HCT116 (cell line): ENCODE measurements at regions not wholly inside any gene's neighbourhood (a gene's known extent, or its start where the extent isn't known, plus 50 kb on each side); places are given as distances from the start of the nearest gene placed in this dataset.

Experiments
- ATAC-seq: fragments of 200-7000 bp; cut with Tn5 transposase; 2 replicates; pipeline ENCODE4 v1.9.1; 2020; ENCODE audit warnings: mild to moderate bottlenecking, moderate library complexity
- BruUV-seq: library from RNA; stranded (reverse); fragments of 400-500 nt; replicated peaks from 2 replicates; lab custom pipeline; 2021; lab: Mats Ljungman, UMichigan
- CTCF ChIA-PET: fragments of 300-600 bp; sonication (Branson Sonifier 250); formaldehyde crosslinking; loops from one replicate; lab custom pipeline; 2021; ENCODE audit warnings: antibody characterized with exemption; lab: Charles Lee
- POLR2A ChIA-PET: fragments of 300-600, 350-600 bp; sonication (Branson Sonifier 250); formaldehyde crosslinking; loops from one replicate; lab custom pipeline; 2021; ENCODE audit warnings: antibody characterized with exemption; lab: Charles Lee
- RAD21 ChIA-PET, 2 experiments: fragments of 300-600 bp; sonication (Branson Sonifier 250); formaldehyde crosslinking; loops; one replicate each; lab custom pipeline; 2023; ENCODE audit warnings: low total read pairs in 2 of 2; ENCODE audit not compliant: uncharacterized antibody in 2 of 2, unreplicated experiment in 2 of 2, low non-redundant PET in 1 of 2; lab: Charles Lee
- DNase-seq: peaks from one replicate; pipeline ENCODE4 v3.0.0-alpha.2; 2010; ENCODE audit warnings: low read depth, low spot score
- H2AFZ ChIP-seq: fragments of 200-600 bp; shearing (Covaris generic), sonication (generic); 2 replicates; pipeline ENCODE4 v1.6.1; 2017; ENCODE audit warnings: low read depth, mixed run types, mixed read lengths, antibody characterized with exemption, low read length; ENCODE audit not compliant: poor library complexity, severe bottlenecking
- H3K27ac ChIP-seq: 2 replicates; pipeline ENCODE4 v1.5.1; 2012; ENCODE audit warnings: low read depth, low read length
- H3K27me3 ChIP-seq: fragments of 200-600 bp; sonication (generic); 2 replicates; pipeline ENCODE4 v1.6.1; 2016; ENCODE audit warnings: mixed run types, low read length, mixed read lengths; ENCODE audit not compliant: insufficient read depth
- H3K36me3 ChIP-seq, 2 experiments: fragments of 200-500 bp in 1 of 2; fragments of 200-600 bp in 1 of 2; sonication (Bioruptor generic) in 1 of 2; sonication (generic) in 1 of 2; 2 replicates each; pipeline versions ENCODE4 v1.5.1 to v1.6.1; 2014 to 2016; ENCODE audit warnings: low read length in 2 of 2, inconsistent platforms in 1 of 2, mixed read lengths in 1 of 2, mixed run types in 1 of 2; ENCODE audit not compliant: insufficient read depth in 2 of 2, control insufficient read depth in 1 of 2
- H3K4me1 ChIP-seq, 2 experiments: fragments of 200-600 bp in 1 of 2; sonication (generic) in 1 of 2; 2 replicates each; pipeline versions ENCODE4 v1.5.1 to v1.6.1; 2012 to 2017; ENCODE audit warnings: low read length in 2 of 2, inconsistent platforms in 1 of 2, mild to moderate bottlenecking in 1 of 2, mixed read lengths in 1 of 2, mixed run types in 1 of 2, moderate library complexity in 1 of 2; ENCODE audit not compliant: insufficient read depth in 2 of 2, control insufficient read depth in 1 of 2
- H3K4me2 ChIP-seq: fragments of 200-600 bp; sonication (generic); 2 replicates; pipeline ENCODE4 v1.6.1; 2017; ENCODE audit warnings: mixed run types, low read length, mixed read lengths
- H3K4me3 ChIP-seq, 2 experiments: fragments of 200-600 bp in 1 of 2; sonication (generic) in 1 of 2; replicated peaks in 1 of 2; 2 replicates each; pipeline ENCODE4 v1.5.1; 2011 to 2016; ENCODE audit warnings: low read length in 2 of 2, control low read depth in 1 of 2, low read depth in 1 of 2, mild to moderate bottlenecking in 1 of 2, mixed read lengths in 1 of 2, mixed run types in 1 of 2
- H3K79me2 ChIP-seq: fragments of 200-600 bp; sonication (generic); 2 replicates; pipeline ENCODE4 v1.6.1; 2017; ENCODE audit warnings: mild to moderate bottlenecking, mixed run types, low read length, moderate library complexity, mixed read lengths; ENCODE audit not compliant: insufficient read depth
- H3K9ac ChIP-seq: fragments of 200-600 bp; sonication (generic); 2 replicates; pipeline ENCODE4 v1.6.1; 2016; ENCODE audit warnings: low read length, mixed read lengths
- H3K9me2 ChIP-seq: fragments of 200-600 bp; sonication (generic), shearing (Covaris generic); 2 replicates; pipeline ENCODE4 v1.6.1; 2017; ENCODE audit warnings: mixed run types, mild to moderate bottlenecking, moderate library complexity; ENCODE audit not compliant: insufficient read depth
- H3K9me3 ChIP-seq, 2 experiments: fragments of 200-500 bp in 1 of 2; fragments of 200-600 bp in 1 of 2; sonication (Bioruptor generic) in 1 of 2; sonication (generic) in 1 of 2; 2 replicates each; pipeline ENCODE4 v1.6.1; 2014 to 2017; ENCODE audit warnings: low read length in 2 of 2, mixed read lengths in 2 of 2, inconsistent platforms in 1 of 2, low read depth in 1 of 2, mild to moderate bottlenecking in 1 of 2, mixed run types in 1 of 2, moderate library complexity in 1 of 2; ENCODE audit not compliant: control insufficient read depth in 1 of 2, insufficient read depth in 1 of 2
- H4K20me1 ChIP-seq: fragments of 200-600 bp; sonication (generic), shearing (Covaris generic); 2 replicates; pipeline ENCODE4 v1.6.1; 2017; ENCODE audit warnings: mixed run types, mild to moderate bottlenecking, moderate library complexity; ENCODE audit not compliant: insufficient read depth
- CBX3 ChIP-seq: IDR thresholded peaks from 2 replicates; pipeline ENCODE4 v1.6.1; 2012; ENCODE audit warnings: low read depth
- CEBPB ChIP-seq: IDR thresholded peaks from 2 replicates; pipeline ENCODE4 v1.6.1; 2012; ENCODE audit warnings: low read depth
- CTCF ChIP-seq, 3 experiments: fragments of 200-600 bp in 1 of 3; sonication (generic) in 1 of 3; IDR thresholded peaks in 2 of 3; conservative IDR thresholded peaks in 1 of 3; 2 replicates each; pipeline ENCODE4 v1.5.1; 2012 to 2017; ENCODE audit warnings: low read depth in 2 of 3, low read length in 2 of 3, antibody characterized with exemption in 1 of 3, borderline replicate concordance in 1 of 3, control low read depth in 1 of 3, mild to moderate bottlenecking in 1 of 3, mixed read lengths in 1 of 3, mixed run types in 1 of 3, moderate library complexity in 1 of 3; ENCODE audit not compliant: insufficient read depth in 1 of 3
- EZH2phosphoT487 ChIP-seq: fragments of 200-600 bp; IDR thresholded peaks from 2 replicates; pipeline ENCODE4 v1.6.1; 2018; ENCODE audit warnings: antibody characterized with exemption, borderline replicate concordance
- JUND ChIP-seq: IDR thresholded peaks from 2 replicates; pipeline ENCODE4 v1.6.1; 2012
- MAX ChIP-seq: IDR thresholded peaks from 2 replicates; pipeline ENCODE4 v1.6.1; 2012
- POLR2A ChIP-seq: IDR thresholded peaks from 2 replicates; pipeline ENCODE4 v1.7.0; 2011; ENCODE audit warnings: borderline replicate concordance; ENCODE audit not compliant: insufficient read depth, insufficient read length; ENCODE audit errors: extremely low read depth
- POLR2AphosphoS5 ChIP-seq: IDR thresholded peaks from 2 replicates; pipeline ENCODE4 v1.6.1; 2011; ENCODE audit warnings: mild to moderate bottlenecking, low read depth, low read length, moderate library complexity
- REST ChIP-seq: IDR thresholded peaks from 2 replicates; pipeline ENCODE4 v1.6.1; 2012; ENCODE audit warnings: low read depth
- SP1 ChIP-seq: IDR thresholded peaks from 2 replicates; pipeline ENCODE4 v1.6.1; 2012; ENCODE audit warnings: low read depth
- SRF ChIP-seq: IDR thresholded peaks from 2 replicates; pipeline ENCODE4 v1.6.1; 2012; ENCODE audit warnings: low read depth
- TCF7L2 ChIP-seq: IDR thresholded peaks from 2 replicates; pipeline ENCODE4 v1.7.0; 2011; ENCODE audit warnings: borderline replicate concordance, inconsistent platforms; ENCODE audit not compliant: insufficient read depth, insufficient read length; ENCODE audit errors: extremely low read depth
- YY1 ChIP-seq: IDR thresholded peaks from 2 replicates; pipeline ENCODE4 v1.6.1; 2011; ENCODE audit warnings: low read length, low read depth, moderate library complexity, mild to moderate bottlenecking; ENCODE audit not compliant: insufficient replicate concordance; ENCODE audit errors: extremely low read depth
- ZFX ChIP-seq: fragments of 450-650 bp; IDR thresholded peaks from 2 replicates; pipeline ENCODE4 v1.6.1; 2017
- ZNF274 ChIP-seq: fragments of 200-500 bp; sonication (Bioruptor generic); IDR thresholded peaks from 2 replicates; pipeline ENCODE4 v1.6.1; 2014; ENCODE audit warnings: mild to moderate bottlenecking, low read depth, low read length, inconsistent platforms
- intact Hi-C: fragments of 100-400 bp; cut with micrococcal nuclease; formaldehyde crosslinking; loops from 2 replicates; pipeline ENCODE4 v1.10.0; 2022
- TF ChIP-seq, protein P1 (sequence below): IDR thresholded peaks from 2 replicates; pipeline ENCODE4 v1.6.1; 2011; ENCODE audit warnings: mild to moderate bottlenecking, low read length, moderate library complexity; ENCODE audit not compliant: insufficient replicate concordance; ENCODE audit errors: extremely low read depth

DNA sequence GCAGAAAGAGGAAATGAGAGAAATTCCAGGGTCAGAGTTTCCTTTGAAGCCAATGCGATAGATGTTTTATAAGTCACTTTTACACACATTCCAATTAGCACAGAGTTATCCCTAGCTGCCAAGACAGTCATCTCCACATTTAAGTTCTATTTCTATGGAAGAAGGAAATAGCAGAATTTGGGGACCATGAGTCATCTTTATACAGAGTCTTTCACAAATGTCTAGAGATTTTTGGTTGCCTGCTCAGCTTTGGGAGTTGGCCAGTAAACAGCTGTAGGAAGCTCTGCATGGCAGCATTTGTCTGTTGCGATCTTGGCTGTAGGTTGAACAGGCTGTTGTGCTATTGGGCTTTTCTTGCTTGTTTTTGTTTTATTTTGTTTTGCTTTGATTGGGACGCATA is 884.3 kb downstream of the GALC start:
- Histone ChIP-seq H3K4me2 (no peak overlapping the region), H4K20me1 (no peaks in the 10 kb centered on the region), H3K79me2 (no peaks in the 10 kb centered on the region), H3K4me3 (no peak overlapping the region), H3K27me3 (no peaks in the 10 kb centered on the region), H3K36me3 (no peaks in the 10 kb centered on the region), H2AFZ (no peak overlapping the region), H3K9me3 (peaks cover 10 to 19% of the 10 kb centered on the region in 2 experiments; a peak in 2 of 4 replicates), H3K27ac (no peak overlapping the region), H3K9me2 (no peaks in the 10 kb centered on the region), H3K9ac (no peak overlapping the region), H3K4me1 (no peaks in the 10 kb centered on the region)
- ChIA-PET RAD21 (no interaction called here), POLR2A (no interaction called here), CTCF (no interaction called here)
- ATAC-seq (no peak), DNase-seq (no peak)
- TF ChIP-seq, protein P1, sequence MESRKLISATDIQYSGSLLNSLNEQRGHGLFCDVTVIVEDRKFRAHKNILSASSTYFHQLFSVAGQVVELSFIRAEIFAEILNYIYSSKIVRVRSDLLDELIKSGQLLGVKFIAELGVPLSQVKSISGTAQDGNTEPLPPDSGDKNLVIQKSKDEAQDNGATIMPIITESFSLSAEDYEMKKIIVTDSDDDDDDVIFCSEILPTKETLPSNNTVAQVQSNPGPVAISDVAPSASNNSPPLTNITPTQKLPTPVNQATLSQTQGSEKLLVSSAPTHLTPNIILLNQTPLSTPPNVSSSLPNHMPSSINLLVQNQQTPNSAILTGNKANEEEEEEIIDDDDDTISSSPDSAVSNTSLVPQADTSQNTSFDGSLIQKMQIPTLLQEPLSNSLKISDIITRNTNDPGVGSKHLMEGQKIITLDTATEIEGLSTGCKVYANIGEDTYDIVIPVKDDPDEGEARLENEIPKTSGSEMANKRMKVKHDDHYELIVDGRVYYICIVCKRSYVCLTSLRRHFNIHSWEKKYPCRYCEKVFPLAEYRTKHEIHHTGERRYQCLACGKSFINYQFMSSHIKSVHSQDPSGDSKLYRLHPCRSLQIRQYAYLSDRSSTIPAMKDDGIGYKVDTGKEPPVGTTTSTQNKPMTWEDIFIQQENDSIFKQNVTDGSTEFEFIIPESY = no peak
- no peak for TF ChIP-seq POLR2A
- TF ChIP-seq REST = no peak
- no peak for TF ChIP-seq ZNF274
- TF ChIP-seq YY1 = no peak
- TF ChIP-seq JUND = no peak
- no peak for TF ChIP-seq SP1
- TF ChIP-seq CTCF (IDR thresholded peaks at IDR 0.05 in 2 of 3, conservative IDR thresholded peaks at IDR 0.05 in 1 of 3; ENCODE audit: borderline replicate concordance in 1 of 3, insufficient read depth in 1 of 3, low read depth in 2 of 3, low read length in 2 of 3) = no peak
- TF ChIP-seq ZFX = no peak
- TF ChIP-seq MAX = no peak
- TF ChIP-seq TCF7L2 = no peak
- no peak for TF ChIP-seq POLR2AphosphoS5
- TF ChIP-seq EZH2phosphoT487 = no peak
- TF ChIP-seq CEBPB = no peak
- no peak for TF ChIP-seq SRF
- TF ChIP-seq CBX3 = no peak
- intact Hi-C loops = no loop called here
- BruUV-seq = no TSS peak
